ENCODE measurements at regions not wholly inside any gene's neighbourhood (a gene's known extent, or its start where the extent isn't known, plus 50 kb on each side); places are given as distances from the start of the nearest gene placed in this dataset.

DNA sequence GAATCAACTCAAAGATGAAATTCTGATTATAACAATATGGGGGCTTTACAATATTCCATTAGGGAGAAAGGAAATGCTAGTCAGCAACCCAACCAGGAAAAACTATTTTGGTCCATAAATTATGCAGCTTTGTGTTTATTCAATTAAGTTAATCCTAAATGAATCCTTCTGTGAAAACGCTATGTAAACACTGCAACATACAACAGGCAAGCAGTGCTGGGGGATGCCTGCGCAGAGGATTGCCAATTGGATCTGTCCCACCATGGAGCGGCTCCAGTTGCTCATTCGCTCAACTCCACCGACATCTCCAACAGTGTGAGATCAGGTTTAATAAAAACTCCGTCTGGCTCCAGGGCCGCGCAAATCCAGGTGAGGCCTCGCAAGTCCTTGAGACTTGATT is 290.5 kb upstream of the VEPH1 start:
- TF ChIP-seq, protein P1, sequence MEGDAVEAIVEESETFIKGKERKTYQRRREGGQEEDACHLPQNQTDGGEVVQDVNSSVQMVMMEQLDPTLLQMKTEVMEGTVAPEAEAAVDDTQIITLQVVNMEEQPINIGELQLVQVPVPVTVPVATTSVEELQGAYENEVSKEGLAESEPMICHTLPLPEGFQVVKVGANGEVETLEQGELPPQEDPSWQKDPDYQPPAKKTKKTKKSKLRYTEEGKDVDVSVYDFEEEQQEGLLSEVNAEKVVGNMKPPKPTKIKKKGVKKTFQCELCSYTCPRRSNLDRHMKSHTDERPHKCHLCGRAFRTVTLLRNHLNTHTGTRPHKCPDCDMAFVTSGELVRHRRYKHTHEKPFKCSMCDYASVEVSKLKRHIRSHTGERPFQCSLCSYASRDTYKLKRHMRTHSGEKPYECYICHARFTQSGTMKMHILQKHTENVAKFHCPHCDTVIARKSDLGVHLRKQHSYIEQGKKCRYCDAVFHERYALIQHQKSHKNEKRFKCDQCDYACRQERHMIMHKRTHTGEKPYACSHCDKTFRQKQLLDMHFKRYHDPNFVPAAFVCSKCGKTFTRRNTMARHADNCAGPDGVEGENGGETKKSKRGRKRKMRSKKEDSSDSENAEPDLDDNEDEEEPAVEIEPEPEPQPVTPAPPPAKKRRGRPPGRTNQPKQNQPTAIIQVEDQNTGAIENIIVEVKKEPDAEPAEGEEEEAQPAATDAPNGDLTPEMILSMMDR (IDR thresholded peaks at IDR 0.05; ENCODE audit: low read length, missing control alignments) = no peak
- H3K4me3 ChIP-seq (replicated peaks; ENCODE audit: low read depth, low read length) = no peak overlapping the region

DNA sequence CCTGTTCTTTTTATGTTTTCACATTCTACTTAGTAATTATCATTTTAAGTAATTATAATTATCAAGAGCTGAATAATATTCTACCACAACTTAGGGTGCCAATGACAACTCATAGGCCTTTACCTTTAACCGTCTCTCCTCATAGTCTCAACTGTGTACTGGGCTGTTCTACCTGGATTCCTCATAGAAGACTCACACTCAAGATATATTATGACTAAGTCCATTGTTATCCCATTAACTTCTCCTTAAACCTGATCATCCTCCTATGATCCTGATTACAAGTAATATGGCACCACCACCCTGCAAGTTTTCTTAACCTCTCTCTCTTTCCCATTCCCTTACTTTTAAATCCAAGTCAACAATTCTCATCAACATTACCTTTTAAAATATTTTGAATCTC is 285.9 kb upstream of the VEPH1 start:
- no peak for DNase-seq (ENCODE audit: low read depth)
- TF ChIP-seq, protein P1 (IDR thresholded peaks at IDR 0.05; ENCODE audit: low read length, missing control alignments) = no peak

More for the DNA sequence above, 290.5 kb upstream of the VEPH1 start:
- DNase-seq (ENCODE audit: low read depth) = no peak

DNA sequence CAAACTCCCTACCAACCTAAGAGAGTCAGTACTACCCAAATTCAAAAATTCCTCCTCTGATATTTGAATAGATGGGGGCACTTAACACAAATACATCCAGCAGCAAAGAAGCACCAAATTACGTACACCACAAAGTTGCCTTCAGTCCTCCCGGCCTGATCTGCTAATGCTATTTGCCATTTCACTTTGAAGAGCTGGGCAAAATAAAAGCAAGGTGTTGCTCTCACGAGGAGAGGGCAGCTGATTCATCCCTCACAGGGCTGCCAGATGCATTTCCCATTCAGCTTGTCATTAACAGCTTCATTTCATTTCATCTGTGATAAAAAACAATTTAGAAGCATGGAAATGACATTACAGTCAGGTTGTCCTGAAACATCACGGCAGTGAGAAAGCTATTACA is 283.4 kb upstream of the VEPH1 start:
- H3K4me3 ChIP-seq (replicated peaks; ENCODE audit: low read depth, low read length) = no peak overlapping the region
- DNase-seq (ENCODE audit: low read depth) = no peak
- TF ChIP-seq, protein P1 (IDR thresholded peaks at IDR 0.05; ENCODE audit: low read length, missing control alignments) = no peak

More for the DNA sequence above, 285.9 kb upstream of the VEPH1 start:
- H3K4me3 ChIP-seq (replicated peaks; ENCODE audit: low read depth, low read length) = no peak overlapping the region

DNA sequence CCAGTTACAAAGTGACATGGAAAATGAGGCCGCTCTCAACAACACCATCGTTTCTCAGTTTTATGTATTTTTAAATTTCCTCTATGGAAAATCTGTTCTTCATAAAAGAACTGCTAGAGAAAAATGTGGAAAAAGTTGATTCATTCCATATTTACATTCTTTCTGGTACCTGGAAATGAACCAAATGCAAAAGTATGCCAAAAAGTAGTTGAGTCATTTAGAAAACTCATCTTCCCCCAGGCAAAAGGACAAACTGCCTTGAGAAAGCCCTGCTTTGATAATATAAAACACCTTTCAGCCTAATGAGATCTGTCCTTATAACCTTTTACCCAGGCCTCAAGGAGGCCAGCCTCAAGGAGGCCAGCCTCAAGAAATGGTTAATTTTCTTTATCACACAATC is 283.0 kb upstream of the VEPH1 start:
- TF ChIP-seq, protein P1 (IDR thresholded peaks at IDR 0.05; ENCODE audit: low read length, missing control alignments) = no peak
- H3K4me3 ChIP-seq (replicated peaks; ENCODE audit: low read depth, low read length) = no peak overlapping the region
- DNase-seq (ENCODE audit: low read depth) = peak; percentile 75

DNA sequence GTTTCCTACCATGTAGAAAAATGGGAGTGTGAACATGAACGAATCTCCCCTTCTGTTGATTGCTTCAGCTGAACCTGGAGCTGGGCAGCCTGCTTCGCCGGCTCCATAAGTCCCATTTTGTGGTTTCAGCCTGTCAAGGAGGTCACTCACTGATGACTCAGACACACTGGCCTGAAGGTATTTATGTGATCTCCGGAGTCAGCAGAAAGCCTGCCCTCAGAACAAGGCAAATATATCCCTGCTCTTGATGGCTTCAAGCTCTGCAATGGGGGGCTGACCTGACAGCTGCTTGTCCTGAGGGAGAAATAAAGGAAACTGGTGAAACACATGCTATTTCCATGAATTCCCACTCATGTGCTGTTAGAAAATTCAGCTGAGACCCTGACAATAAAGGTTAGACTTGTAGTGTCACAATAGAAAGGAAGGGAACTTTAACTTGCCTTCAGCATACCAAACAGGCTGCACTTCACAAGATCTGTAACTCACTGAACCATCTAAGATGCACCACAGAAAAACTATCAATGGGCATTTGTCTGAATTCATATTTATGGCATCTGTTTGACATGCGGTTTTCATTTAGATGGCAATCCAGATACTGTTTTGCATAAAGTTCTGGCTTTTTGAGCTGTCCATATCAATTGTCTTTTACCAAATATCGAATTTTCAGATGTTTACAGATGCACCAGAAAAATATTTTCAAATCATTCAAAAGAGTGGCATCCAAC is 282.0 kb upstream of the VEPH1 start:
- TF ChIP-seq, protein P1 (IDR thresholded peaks at IDR 0.05; ENCODE audit: low read length, missing control alignments) = no peak
- no peak overlapping the region for H3K4me3 ChIP-seq (replicated peaks; ENCODE audit: low read depth, low read length)
- peak; percentile 74 for DNase-seq (ENCODE audit: low read depth)

DNA sequence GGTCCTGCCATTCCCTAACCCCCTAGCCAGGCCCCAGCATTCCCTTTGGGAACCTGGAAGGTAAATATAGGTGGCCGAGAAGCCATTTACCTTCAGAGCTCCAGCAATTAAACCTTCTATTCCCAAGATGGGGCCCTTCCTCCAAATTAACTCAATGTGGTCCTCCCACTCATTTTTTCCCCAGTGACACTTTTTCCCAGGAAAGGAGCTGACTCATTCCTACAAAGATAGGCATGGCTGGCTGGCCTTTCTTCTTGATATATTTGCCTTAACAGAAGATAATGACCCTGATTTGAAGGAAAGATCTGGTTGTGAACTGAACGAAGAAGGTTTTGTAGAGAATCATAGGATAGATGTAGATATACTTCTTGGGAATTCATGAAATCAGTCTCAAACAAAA is 279.0 kb upstream of the VEPH1 start:
- peak; percentile 24 for DNase-seq (ENCODE audit: low read depth)
- no peak overlapping the region for H3K4me3 ChIP-seq (replicated peaks; ENCODE audit: low read depth, low read length)
- TF ChIP-seq, protein P1 (IDR thresholded peaks at IDR 0.05; ENCODE audit: low read length, missing control alignments) = no peak

DNA sequence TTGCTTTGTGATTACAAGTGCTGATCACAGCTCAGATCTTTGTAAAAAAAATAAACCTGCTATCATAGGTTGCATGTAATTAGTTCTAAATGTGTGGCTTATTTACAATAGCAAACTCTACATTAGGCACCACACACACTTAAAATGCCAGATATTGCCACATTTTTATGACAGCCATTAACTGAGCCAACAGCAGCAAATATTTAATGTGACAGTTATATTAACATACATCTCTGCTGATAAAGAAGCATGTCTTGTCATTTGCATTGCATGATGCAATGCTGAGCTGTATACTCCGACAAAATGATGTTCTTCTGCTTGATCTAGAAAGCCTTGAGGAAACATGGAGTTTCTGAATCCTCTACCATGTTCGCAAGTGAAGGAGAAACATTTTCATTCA is 273.6 kb upstream of the VEPH1 start:
- no peak for DNase-seq (ENCODE audit: low read depth)
- TF ChIP-seq, protein P1 (IDR thresholded peaks at IDR 0.05; ENCODE audit: low read length, missing control alignments) = no peak

More for the DNA sequence above, 273.6 kb upstream of the VEPH1 start:
- H3K4me3 ChIP-seq (replicated peaks; ENCODE audit: low read depth, low read length) = no peak overlapping the region
